GM12872 (cell line): ENCODE measurements at regions not wholly inside any gene's neighbourhood (a gene's known extent, or its start where the extent isn't known, plus 50 kb on each side); places are given as distances from the start of the nearest gene placed in this dataset.

Experiments used
- TF ChIP-seq, protein P1 (sequence below): IDR thresholded peaks from 3 replicates; pipeline ENCODE4 v1.5.1; 2011; ENCODE audit warnings: low read depth, mild to moderate bottlenecking, low read length, moderate library complexity; ENCODE audit not compliant: insufficient read depth

DNA sequence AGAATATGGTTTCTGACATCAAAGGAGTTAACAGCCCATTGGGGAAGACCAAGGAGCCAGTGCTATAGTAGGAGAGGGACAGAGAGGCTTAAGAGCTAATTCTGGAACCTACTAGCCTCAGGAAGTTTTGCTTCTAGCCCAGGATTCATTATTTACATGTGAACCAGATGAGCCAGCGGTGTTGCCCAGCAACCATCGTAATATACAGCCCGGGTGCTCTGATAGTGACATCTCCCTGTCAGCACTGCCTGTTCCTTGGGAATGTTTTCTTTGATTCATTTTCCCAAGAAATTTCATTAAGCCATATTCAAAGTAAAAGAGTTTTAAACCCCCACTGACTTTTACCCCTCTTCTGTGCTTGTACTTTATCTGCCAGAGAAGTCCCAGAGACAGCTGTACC lies 217.4 kb upstream of the ADAMTSL1 start:
- TF ChIP-seq, protein P1, sequence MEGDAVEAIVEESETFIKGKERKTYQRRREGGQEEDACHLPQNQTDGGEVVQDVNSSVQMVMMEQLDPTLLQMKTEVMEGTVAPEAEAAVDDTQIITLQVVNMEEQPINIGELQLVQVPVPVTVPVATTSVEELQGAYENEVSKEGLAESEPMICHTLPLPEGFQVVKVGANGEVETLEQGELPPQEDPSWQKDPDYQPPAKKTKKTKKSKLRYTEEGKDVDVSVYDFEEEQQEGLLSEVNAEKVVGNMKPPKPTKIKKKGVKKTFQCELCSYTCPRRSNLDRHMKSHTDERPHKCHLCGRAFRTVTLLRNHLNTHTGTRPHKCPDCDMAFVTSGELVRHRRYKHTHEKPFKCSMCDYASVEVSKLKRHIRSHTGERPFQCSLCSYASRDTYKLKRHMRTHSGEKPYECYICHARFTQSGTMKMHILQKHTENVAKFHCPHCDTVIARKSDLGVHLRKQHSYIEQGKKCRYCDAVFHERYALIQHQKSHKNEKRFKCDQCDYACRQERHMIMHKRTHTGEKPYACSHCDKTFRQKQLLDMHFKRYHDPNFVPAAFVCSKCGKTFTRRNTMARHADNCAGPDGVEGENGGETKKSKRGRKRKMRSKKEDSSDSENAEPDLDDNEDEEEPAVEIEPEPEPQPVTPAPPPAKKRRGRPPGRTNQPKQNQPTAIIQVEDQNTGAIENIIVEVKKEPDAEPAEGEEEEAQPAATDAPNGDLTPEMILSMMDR, result no peak

DNA sequence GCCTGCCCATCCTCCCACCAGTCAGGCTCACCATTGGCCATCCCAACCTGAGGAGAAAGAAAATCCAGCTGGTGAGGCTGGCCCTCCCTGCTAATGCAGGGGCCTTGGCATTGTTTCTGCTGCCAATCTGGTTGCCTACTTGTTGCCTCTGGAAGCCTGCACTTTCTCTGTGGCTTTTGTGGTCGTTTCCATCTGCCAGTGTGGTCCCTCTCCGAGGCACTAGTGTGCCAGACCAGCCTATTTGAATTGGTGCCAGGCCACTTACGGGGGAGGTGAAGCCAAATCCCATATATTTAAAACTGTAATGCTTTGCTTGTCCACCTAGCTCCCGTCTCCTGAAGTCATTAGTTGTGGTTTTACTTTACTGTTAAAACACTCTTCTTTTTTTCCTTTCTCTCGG lies 213.4 kb upstream of the ADAMTSL1 start:
- TF ChIP-seq, protein P1, result no peak

DNA sequence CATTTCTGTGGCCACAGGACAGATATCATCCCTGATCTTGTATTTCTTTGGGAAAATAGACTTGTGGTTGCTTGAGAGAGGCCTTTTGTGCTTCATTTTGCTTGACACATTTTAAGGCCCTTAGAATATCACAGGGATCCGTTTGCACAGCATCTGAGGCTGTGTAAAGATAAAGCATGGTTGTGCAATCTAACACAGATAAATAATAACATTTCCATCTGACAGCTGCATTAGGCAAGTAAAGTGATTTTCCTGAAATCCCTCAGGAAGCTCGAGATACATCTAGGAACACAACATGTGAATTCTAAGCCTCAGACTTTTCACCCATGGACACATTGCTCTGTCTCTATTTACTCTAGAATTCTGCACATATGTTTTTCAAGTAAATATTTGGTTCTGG lies 212.8 kb upstream of the ADAMTSL1 start:
- TF ChIP-seq, protein P1, result no peak

DNA sequence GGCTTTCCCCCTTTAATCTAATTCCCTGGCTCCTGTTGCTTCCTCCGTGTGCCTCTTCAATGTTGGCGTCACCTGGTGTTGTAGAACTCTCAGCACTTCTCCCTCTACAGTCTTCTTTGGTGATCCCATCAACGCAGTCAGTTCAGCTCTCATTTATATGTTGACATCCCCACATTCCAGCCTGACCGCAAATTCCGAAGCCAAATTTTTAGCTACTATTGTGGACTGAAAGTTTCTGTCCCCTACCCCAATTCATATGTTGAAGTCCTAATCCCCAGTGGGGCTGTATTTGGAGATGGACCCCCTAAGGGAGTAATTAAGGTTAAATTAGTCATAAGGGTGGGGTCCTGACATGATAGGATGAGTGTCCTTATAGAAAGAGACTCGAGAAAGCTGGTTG lies 210.6 kb upstream of the ADAMTSL1 start:
- TF ChIP-seq, protein P1, result no peak

DNA sequence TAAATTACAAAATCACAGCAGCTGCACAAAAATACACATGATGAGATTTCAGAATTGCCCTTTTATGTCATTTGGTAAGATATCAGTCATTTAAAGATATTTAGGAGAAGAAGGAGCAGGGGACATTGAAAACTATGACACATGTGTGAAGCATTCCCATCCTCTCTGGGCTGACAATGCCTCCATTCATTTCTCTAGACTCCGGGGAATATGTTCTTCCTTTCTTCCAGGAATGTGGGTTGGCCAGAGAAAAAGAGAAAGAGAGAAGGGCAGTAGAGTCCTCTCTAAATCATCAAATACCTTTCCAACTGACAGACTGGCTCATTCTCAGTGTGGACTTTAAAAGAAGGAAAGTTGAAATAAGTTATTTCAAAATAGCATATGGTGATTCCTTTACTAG lies 205.6 kb upstream of the ADAMTSL1 start:
- TF ChIP-seq, protein P1, result no peak

DNA sequence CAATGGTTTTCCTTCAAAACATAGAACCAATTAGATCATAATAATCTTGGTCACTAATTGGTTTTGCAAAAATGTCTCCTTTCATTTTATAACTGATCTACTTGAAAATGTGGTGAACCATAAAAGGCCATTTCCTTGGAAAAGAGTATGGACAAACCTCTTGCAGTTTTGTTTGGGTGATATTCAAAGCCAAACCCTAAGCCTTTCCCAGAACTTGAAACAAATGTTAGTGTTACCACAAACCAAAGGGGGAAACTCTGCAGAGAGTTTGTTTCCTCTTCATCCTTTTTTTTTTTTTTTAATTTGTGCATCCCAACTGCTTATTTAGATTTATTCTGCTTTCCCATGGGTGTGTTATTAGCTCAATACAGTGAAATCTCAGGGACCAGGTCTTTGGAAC lies 204.4 kb upstream of the ADAMTSL1 start:
- TF ChIP-seq, protein P1, result no peak

DNA sequence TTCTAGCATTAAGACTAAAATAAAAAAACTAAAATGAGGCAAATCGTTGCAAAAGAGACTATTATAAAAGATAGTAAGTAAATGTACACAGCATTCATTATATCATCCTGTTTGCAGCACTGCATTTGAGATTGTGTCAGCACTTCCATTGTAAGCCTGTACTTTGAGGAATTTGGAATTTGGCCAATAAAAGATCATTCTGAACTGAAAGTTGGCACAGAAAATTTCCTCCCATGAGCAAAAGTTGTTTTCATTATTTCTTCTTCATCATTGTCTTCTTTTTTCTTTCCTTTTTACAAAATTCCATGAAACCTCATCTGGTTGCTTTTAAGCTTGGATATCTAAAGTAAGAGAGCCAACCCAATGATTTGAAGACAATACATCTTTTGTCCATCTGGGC lies 199.3 kb upstream of the ADAMTSL1 start:
- TF ChIP-seq, protein P1, result no peak
